Colon (tissue), 2 donors: ENCODE measurements at regions not wholly inside any gene's neighbourhood (a gene's known extent, or its start where the extent isn't known, plus 50 kb on each side); places are given as distances from the start of the nearest gene placed in this dataset.

Source experiments
- FAIRE-seq: peaks from 2 replicates; lab custom pipeline; 2012; peaks lifted over from hg19 to GRCh38; lab: Jason Lieb, UNC
- donor health status: control.
- donor health status: control.

GRCh38 chr10:60511477-60512229, 122.0 kb upstream of the ANK3 start:
- no peak for FAIRE-seq

- FAIRE-seq: no peak
Measured at GRCh38 chr10:60508831-60509230, 119.2 kb upstream of the ANK3 start.

- no peak for FAIRE-seq
Measured at GRCh38 chr10:60508037-60508436, 118.4 kb upstream of the ANK3 start.

- FAIRE-seq: no peak
Measured at GRCh38 chr10:60502621-60503020, 112.9 kb upstream of the ANK3 start.

- no peak for FAIRE-seq
Measured at GRCh38 chr10:60498985-60499384, 109.3 kb upstream of the ANK3 start.

- no peak for FAIRE-seq
Measured at GRCh38 chr10:60497364-60497763, 107.7 kb upstream of the ANK3 start.

- FAIRE-seq: no peak
Measured at GRCh38 chr10:60496181-60496580, 106.5 kb upstream of the ANK3 start.

- no peak for FAIRE-seq
Measured at GRCh38 chr10:60495338-60496055, 105.8 kb upstream of the ANK3 start.

- no peak for FAIRE-seq
Measured at GRCh38 chr10:60494774-60495173, 105.1 kb upstream of the ANK3 start.

GRCh38 chr10:60491162-60491561, 101.5 kb upstream of the ANK3 start:
- FAIRE-seq: no peak

GRCh38 chr10:60490013-60490412, 100.3 kb upstream of the ANK3 start:
- FAIRE-seq: no peak

- FAIRE-seq: no peak
Measured at GRCh38 chr10:60488111-60488669, 98.5 kb upstream of the ANK3 start.

GRCh38 chr10:60487543-60487942, 97.9 kb upstream of the ANK3 start:
- no peak for FAIRE-seq

GRCh38 chr10:60485025-60485424, 95.3 kb upstream of the ANK3 start:
- FAIRE-seq: no peak

- no peak for FAIRE-seq
Measured at GRCh38 chr10:60480865-60481563, 91.3 kb upstream of the ANK3 start.

- no peak for FAIRE-seq
Measured at GRCh38 chr10:60479305-60480020, 89.8 kb upstream of the ANK3 start.

- no peak for FAIRE-seq
Measured at GRCh38 chr10:60476451-60476850, 86.8 kb upstream of the ANK3 start.

GRCh38 chr10:60473557-60473956, 83.9 kb upstream of the ANK3 start:
- FAIRE-seq: no peak

- no peak for FAIRE-seq
Measured at GRCh38 chr10:60470091-60470490, 80.4 kb upstream of the ANK3 start.

GRCh38 chr10:60469147-60469546, 79.5 kb upstream of the ANK3 start:
- peak; percentile 100 for FAIRE-seq

GRCh38 chr10:60467202-60467546, 77.5 kb upstream of the ANK3 start:
- FAIRE-seq: no peak
